H1 (cell line): ENCODE measurements at regions not wholly inside any gene's neighbourhood (a gene's known extent, or its start where the extent isn't known, plus 50 kb on each side); places are given as distances from the start of the nearest gene placed in this dataset.

Source experiments
- ATF2 ChIP-seq: IDR thresholded peaks from 2 replicates; pipeline ENCODE4 v1.6.1; 2012; ENCODE audit warnings: low read length, inconsistent platforms
- BRCA1 ChIP-seq: IDR thresholded peaks from 2 replicates; pipeline ENCODE4 v1.6.1; 2012; ENCODE audit warnings: low read depth, low read length, improper control_type of control experiment
- SRF ChIP-seq: IDR thresholded peaks from 2 replicates; pipeline ENCODE4 v1.6.1; 2011; ENCODE audit warnings: mild to moderate bottlenecking, low read depth, low read length, moderate library complexity
- TAF7 ChIP-seq: optimal IDR thresholded peaks from 2 replicates; pipeline ENCODE3; 2011; ENCODE audit warnings: low read depth, mild to moderate bottlenecking, inconsistent platforms, low read length, moderate library complexity, borderline replicate concordance
- TBP ChIP-seq: IDR thresholded peaks from 2 replicates; pipeline ENCODE4 v1.6.1; 2011; ENCODE audit warnings: low read depth, low read length, improper control_type of control experiment

GRCh38 chr7:32393861-32394260 is 96.3 kb downstream of the LSM5 start (continued):
- TF ChIP-seq ATF2 (no peak), TBP (no peak), BRCA1 (no peak), TAF7 (no peak), SRF (no peak)
